K562 (cell line): ENCODE measurements at regions not wholly inside any gene's neighbourhood (a gene's known extent, or its start where the extent isn't known, plus 50 kb on each side); places are given as distances from the start of the nearest gene placed in this dataset.

Experiments
- ATAC-seq: fragments of 200-7000 bp; cut with Tn5 transposase; 3 replicates; pipeline ENCODE4 v1.9.1; 2020; ENCODE audit warnings: moderate library complexity
- BruUV-seq: library from RNA; stranded (reverse); fragments of 400-500 nt; replicated peaks from 2 replicates; lab custom pipeline; 2021; lab: Mats Ljungman, UMichigan
- CTCF ChIA-PET: fragments of 300-600 bp; formaldehyde crosslinking; extraction: SDS; loops from one replicate; lab custom pipeline; 2021; ENCODE audit warnings: low intra/inter-chr PET ratio; lab: Yijun Ruan, JAX
- POLR2A ChIA-PET: fragments of 300-600, 350-650 bp; sonication (Branson Sonifier 250); formaldehyde crosslinking; extraction: SDS; loops from one replicate; lab custom pipeline; 2021; ENCODE audit warnings: antibody characterized with exemption, inconsistent platforms; lab: Yijun Ruan, JAX
- DNase-seq, 4 experiments: peaks; one replicate each; pipeline versions ENCODE4 v3.0.0 to v3.0.0-alpha.2; 2011 to 2018; ENCODE audit warnings: low spot score in 3 of 4, mixed read lengths in 3 of 4; ENCODE audit errors: extremely low read depth in 1 of 4
- FAIRE-seq: peaks from 2 replicates; lab custom pipeline; 2011; peaks lifted over from hg19 to GRCh38; lab: Jason Lieb, UNC
- H2AFZ ChIP-seq: 2 replicates; pipeline ENCODE4 v1.6.0; 2011; ENCODE audit warnings: low read depth, low read length, control low read depth, inconsistent platforms
- H3K27ac ChIP-seq: fragments of 200-600 bp; 3 replicates; pipeline ENCODE4 v1.8.0; 2011; ENCODE audit warnings: low read depth, mild to moderate bottlenecking, control low read depth, inconsistent platforms, low read length, moderate library complexity, mixed read lengths; ENCODE audit errors: extremely low read depth
- H3K27me3 ChIP-seq, 2 experiments: fragments of 300-600 bp in 1 of 2; 2 replicates in 1 of 2; 3 replicates in 1 of 2; pipeline versions ENCODE4 v1.6.0 to v1.8.0; 2011; ENCODE audit warnings: inconsistent platforms in 2 of 2, low read length in 2 of 2, mild to moderate bottlenecking in 1 of 2, mixed read lengths in 1 of 2, moderate library complexity in 1 of 2; ENCODE audit not compliant: control insufficient read depth in 2 of 2, insufficient read depth in 2 of 2
- H3K36me3 ChIP-seq: fragments of 300-600 bp; 3 replicates; pipeline ENCODE4 v1.8.0; 2011; ENCODE audit warnings: mild to moderate bottlenecking, low read length, inconsistent platforms; ENCODE audit not compliant: control insufficient read depth, insufficient read depth
- H3K4me1 ChIP-seq, 2 experiments: fragments of 200-600 bp in 1 of 2; replicated peaks in 1 of 2; 2 replicates in 1 of 2; 3 replicates in 1 of 2; pipeline versions ENCODE4 v1.5.1 to v1.8.0; 2011; ENCODE audit warnings: inconsistent platforms in 2 of 2, low read length in 2 of 2, mild to moderate bottlenecking in 1 of 2, mixed read lengths in 1 of 2, moderate library complexity in 1 of 2; ENCODE audit not compliant: control insufficient read depth in 2 of 2, insufficient read depth in 2 of 2
- H3K4me2 ChIP-seq: 2 replicates; pipeline ENCODE4 v1.6.1; 2011; ENCODE audit warnings: low read length, control low read depth, inconsistent platforms, mixed read lengths; ENCODE audit not compliant: insufficient read depth
- H3K4me3 ChIP-seq: fragments of 200-600 bp; sonication (generic), shearing (Covaris generic); 2 replicates; pipeline ENCODE4 v1.5.1; 2016; ENCODE audit warnings: control low read depth, inconsistent platforms
- H3K79me2 ChIP-seq: fragments of 200-600 bp; 3 replicates; pipeline ENCODE4 v1.8.0; 2011; ENCODE audit warnings: low read length, inconsistent platforms; ENCODE audit not compliant: control insufficient read depth, insufficient read depth
- H3K9ac ChIP-seq, 2 experiments: 2 replicates each; pipeline versions ENCODE4 v1.6.0 to v1.6.1; 2011; ENCODE audit warnings: low read depth in 2 of 2, low read length in 2 of 2, control low read depth in 1 of 2, inconsistent platforms in 1 of 2, mild to moderate bottlenecking in 1 of 2, mixed read lengths in 1 of 2; ENCODE audit not compliant: insufficient read depth in 1 of 2
- H3K9me1 ChIP-seq: one replicate; pipeline ENCODE4 v1.6.0; 2011; ENCODE audit warnings: inconsistent platforms, mild to moderate bottlenecking, low read length, moderate library complexity; ENCODE audit not compliant: control insufficient read depth, insufficient read depth
- H3K9me3 ChIP-seq: replicated peaks from 2 replicates; pipeline ENCODE4 v1.5.1; 2011; ENCODE audit warnings: low read depth, low read length, inconsistent platforms; ENCODE audit not compliant: control insufficient read depth, insufficient read depth
- H4K20me1 ChIP-seq: replicated peaks from 2 replicates; pipeline ENCODE4 v1.6.1; 2011; ENCODE audit warnings: low read length, inconsistent platforms, mixed read lengths; ENCODE audit not compliant: control insufficient read depth, insufficient read depth
- ETV6 ChIP-seq, 3 experiments: fragments of 150-350 bp in 1 of 3; sonication (generic) in 1 of 3; formaldehyde crosslinking in 1 of 3; IDR thresholded peaks; 2 replicates each; pipeline versions ENCODE4 v1.6.1 to v1.8.0; 2014 to 2022; ENCODE audit warnings: borderline replicate concordance in 2 of 3, low read depth in 2 of 3, antibody characterized with exemption in 1 of 3, low read length in 1 of 3, mild to moderate bottlenecking in 1 of 3, missing genetic modification reagents in 1 of 3
- JUN ChIP-seq, 2 experiments: sonication (generic) in 1 of 2; formaldehyde crosslinking in 1 of 2; IDR thresholded peaks; 2 replicates each; pipeline versions ENCODE4 v1.6.1 to v1.8.0; 2012 to 2022; ENCODE audit warnings: borderline replicate concordance in 2 of 2, mild to moderate bottlenecking in 2 of 2, improper control_type of control experiment in 1 of 2, low read depth in 1 of 2, low read length in 1 of 2, missing genetic modification reagents in 1 of 2
- NFYB ChIP-seq: IDR thresholded peaks from 2 replicates; pipeline ENCODE4 v1.6.1; 2011; ENCODE audit warnings: mild to moderate bottlenecking, moderate library complexity; ENCODE audit not compliant: insufficient read length; ENCODE audit errors: extremely low read depth
- SLC30A9 ChIP-seq: fragments of 250-450 bp; sonication (Bioruptor Pico); IDR thresholded peaks from 2 replicates; pipeline ENCODE4 v1.8.0; 2022; ENCODE audit warnings: mild to moderate bottlenecking, moderate library complexity
- SRSF7 ChIP-seq: fragments of 200-400 bp; formaldehyde crosslinking; optimal IDR thresholded peaks from 2 replicates; pipeline ENCODE3; 2017; ENCODE audit warnings: mild to moderate bottlenecking, low read depth, low read length
- THAP7 ChIP-seq: fragments of 250-450 bp; sonication (Bioruptor Pico); IDR thresholded peaks from 2 replicates; pipeline ENCODE4 v1.5.0; 2021
- ZBTB49 ChIP-seq: sonication (generic); formaldehyde crosslinking; IDR thresholded peaks from 2 replicates; pipeline ENCODE4 v1.8.0; 2022; ENCODE audit warnings: missing genetic modification reagents, mild to moderate bottlenecking, borderline replicate concordance
- ZNF146 ChIP-seq: IDR thresholded peaks from one replicate; pipeline ENCODE4 v1.6.1; 2018; ENCODE audit warnings: missing compliant biosample characterization; ENCODE audit not compliant: unreplicated experiment
- WGBS: fragments of 100-300 bp; shearing (Covaris generic); methylation state at CpG from one replicate; pipeline ENCODE4 v1.1.6; 2016; ENCODE audit warnings: low coverage, mixed read lengths; ENCODE audit not compliant: insufficient coverage; ENCODE audit errors: missing lambda C conversion rate; 5-methylcytosine and 5-hydroxymethylcytosine counted together
- in situ Hi-C: fragments of 300-500 bp; cut with MboI; formaldehyde crosslinking; loops from 4 replicates; pipeline ENCODE4 v1.15.0; 2018; ENCODE audit warnings: inconsistent platforms, mixed read lengths
- intact Hi-C: fragments of 100-400 bp; cut with micrococcal nuclease; formaldehyde crosslinking; loops from 2 replicates; pipeline ENCODE4 v1.14.2; 2022

GRCh38 chr1:47693115-47693514 is 255.3 kb downstream of the FOXD2 start:
- FAIRE-seq: no peak
- DNase-seq: no peak
- H3K4me2 ChIP-seq: no peak overlapping the region
- ATAC-seq: no peak
- no TSS peak for BruUV-seq
- H3K27ac ChIP-seq: no peak overlapping the region
- ChIA-PET CTCF (no interaction called here), POLR2A (no interaction called here)
- no peaks in the 10 kb centered on the region for H3K36me3 ChIP-seq
- no peaks in the 10 kb centered on the region for H3K79me2 ChIP-seq
- H3K9me1 ChIP-seq: no peaks in the 10 kb centered on the region
- no peak overlapping the region for H3K9ac ChIP-seq
- H4K20me1 ChIP-seq: peaks cover 5% of the 10 kb centered on the region; the same call in 1 of the 2 replicates
- in situ Hi-C loops (no loop called here), intact Hi-C loops (no loop called here)
- no peaks in the 10 kb centered on the region for H3K9me3 ChIP-seq
- no peak overlapping the region for H3K4me3 ChIP-seq
- peaks cover 0 to 3% of the 10 kb centered on the region in 2 experiments; a peak in 1 of 5 replicates for H3K4me1 ChIP-seq
- 0% methylated on average over 8 of the region's 8 CpGs for WGBS
- no peak for TF ChIP-seq ZNF146
- H3K27me3 ChIP-seq: peaks cover 21 to 41% of the 10 kb centered on the region in 2 experiments
- no peak overlapping the region for H2AFZ ChIP-seq

- POLR2A ChIA-PET: interaction anchor here (1.4 kb wide), 1 partner anchor 24 kb away, joined by 3 read pairs; no protein-coding TSS in a partner anchor
- no peak overlapping the region for H2AFZ ChIP-seq
- H4K20me1 ChIP-seq: peaks cover 5% of the 10 kb centered on the region; the same call in 1 of the 2 replicates
- H3K4me3 ChIP-seq: no peak overlapping the region
- intact Hi-C loops: no loop called here
- H3K9me3 ChIP-seq: no peaks in the 10 kb centered on the region
- FAIRE-seq (no peak), DNase-seq (no peak), ATAC-seq (no peak)
- H3K27ac ChIP-seq: no peak overlapping the region
- H3K9me1 ChIP-seq: no peaks in the 10 kb centered on the region
- no TSS peak for BruUV-seq
- H3K4me1 ChIP-seq: no peaks in the 10 kb centered on the region
- no peaks in the 10 kb centered on the region for H3K79me2 ChIP-seq
- H3K4me2 ChIP-seq: no peak overlapping the region
- in situ Hi-C loops: no loop called here
- 3% methylated on average over 14 of the region's 14 CpGs for WGBS
- peaks cover 16 to 30% of the 10 kb centered on the region in 2 experiments for H3K27me3 ChIP-seq
- H3K36me3 ChIP-seq: no peaks in the 10 kb centered on the region
- CTCF ChIA-PET: no interaction called here
- no peak overlapping the region for H3K9ac ChIP-seq
- TF ChIP-seq ZBTB49 (no peak), SRSF7 (no peak), ETV6 (IDR thresholded peaks at IDR 0.05; ENCODE audit: borderline replicate concordance in 1 of 2, low read depth in 2 of 2, low read length in 1 of 2) (no peak), ETV6 (CRISPR knock-in tag; IDR thresholded peaks at IDR 0.05; ENCODE audit: borderline replicate concordance) (no peak), JUN (IDR thresholded peaks at IDR 0.05; ENCODE audit: borderline replicate concordance, low read depth, low read length) (no peak), JUN (CRISPR knock-in tag; IDR thresholded peaks at IDR 0.05; ENCODE audit: borderline replicate concordance) (no peak), SLC30A9 (CRISPR knock-in tag) (no peak), THAP7 (CRISPR knock-in tag) (no peak), NFYB (no peak)
Observed at GRCh38 chr1:47694011-47694890, 256.4 kb downstream of the FOXD2 start.
